ENCODE measurements at regions not wholly inside any gene's neighbourhood (a gene's known extent, or its start where the extent isn't known, plus 50 kb on each side); places are given as distances from the start of the nearest gene placed in this dataset.

- no peak overlapping the region for H3K4me3 ChIP-seq (ENCODE audit: low read depth, low read length)
- no peak for TF ChIP-seq CTCF (IDR thresholded peaks at IDR 0.05; ENCODE audit: low read depth, low read length)
Observed at GRCh38 chr6:133710826-133711225, 178.1 kb upstream of the TCF21 start.

- TF ChIP-seq CTCF (IDR thresholded peaks at IDR 0.05; ENCODE audit: low read depth, low read length), result no peak
- no peak overlapping the region for H3K4me3 ChIP-seq (ENCODE audit: low read depth, low read length)
Observed at GRCh38 chr6:133715270-133715669, 173.6 kb upstream of the TCF21 start.

- H3K4me3 ChIP-seq (ENCODE audit: low read depth, low read length), result no peak overlapping the region
- TF ChIP-seq CTCF (IDR thresholded peaks at IDR 0.05; ENCODE audit: low read depth, low read length), result no peak
Observed at GRCh38 chr6:133724726-133725125, 164.2 kb upstream of the TCF21 start.

GRCh38 chr6:133726188-133726587 lies 162.7 kb upstream of the TCF21 start:
- no peak overlapping the region for H3K4me3 ChIP-seq (ENCODE audit: low read depth, low read length)

GRCh38 chr6:133730881-133731280 lies 158.0 kb upstream of the TCF21 start:
- TF ChIP-seq CTCF (IDR thresholded peaks at IDR 0.05; ENCODE audit: low read depth, low read length), result no peak
- H3K4me3 ChIP-seq (ENCODE audit: low read depth, low read length), result no peak overlapping the region

More at GRCh38 chr6:133726188-133726587, 162.7 kb upstream of the TCF21 start:
- no peak for TF ChIP-seq CTCF (IDR thresholded peaks at IDR 0.05; ENCODE audit: low read depth, low read length)

- no peak overlapping the region for H3K4me3 ChIP-seq (ENCODE audit: low read depth, low read length)
- no peak for TF ChIP-seq CTCF (IDR thresholded peaks at IDR 0.05; ENCODE audit: low read depth, low read length)
Observed at GRCh38 chr6:133740218-133740617, 148.7 kb upstream of the TCF21 start.

- TF ChIP-seq CTCF (IDR thresholded peaks at IDR 0.05; ENCODE audit: low read depth, low read length), result no peak
- no peak overlapping the region for H3K4me3 ChIP-seq (ENCODE audit: low read depth, low read length)
Observed at GRCh38 chr6:133740816-133741215, 148.1 kb upstream of the TCF21 start.

Measured in WI38 (cell line).